ENCODE measurements at regions not wholly inside any gene's neighbourhood (a gene's known extent, or its start where the extent isn't known, plus 50 kb on each side); places are given as distances from the start of the nearest gene placed in this dataset.

- TF ChIP-seq CTCF (IDR thresholded peaks at IDR 0.05; ENCODE audit: poor library complexity, severe bottlenecking) (no peak), EP300 (conservative IDR thresholded peaks at IDR 0.05; ENCODE audit: poor library complexity, severe bottlenecking) (no peak), RAD21 (conservative IDR thresholded peaks at IDR 0.05) (no peak), POLR2AphosphoS5 (IDR thresholded peaks at IDR 0.05) (no peak), EZH2 (IDR thresholded peaks at IDR 0.05; ENCODE audit: borderline replicate concordance, insufficient read depth, low read length, poor library complexity, severe bottlenecking) (no peak)
Measured at GRCh38 chr11:123299721-123300120, 104.7 kb upstream of the CLMP start.
